GM21423 (cell line): ENCODE measurements at regions not wholly inside any gene's neighbourhood (a gene's known extent, or its start where the extent isn't known, plus 50 kb on each side); places are given as distances from the start of the nearest gene placed in this dataset.
"Not testable (repeated sequence)": the region's sequence is repeated elsewhere in the genome, so short reads cannot be mapped to it uniquely, and the experiment has no call there.

Experiments
- ATAC-seq: cut with Tn5 transposase; IDR thresholded peaks from one replicate; pipeline ENCODE4 v1.9.1; 2021; ENCODE audit warnings: mild to moderate bottlenecking, moderate library complexity; ENCODE audit not compliant: unreplicated experiment

GRCh38 chr5:162762119-162762518 is 675.3 kb upstream of the CCNG1 start:
- ATAC-seq, result no peak

DNA sequence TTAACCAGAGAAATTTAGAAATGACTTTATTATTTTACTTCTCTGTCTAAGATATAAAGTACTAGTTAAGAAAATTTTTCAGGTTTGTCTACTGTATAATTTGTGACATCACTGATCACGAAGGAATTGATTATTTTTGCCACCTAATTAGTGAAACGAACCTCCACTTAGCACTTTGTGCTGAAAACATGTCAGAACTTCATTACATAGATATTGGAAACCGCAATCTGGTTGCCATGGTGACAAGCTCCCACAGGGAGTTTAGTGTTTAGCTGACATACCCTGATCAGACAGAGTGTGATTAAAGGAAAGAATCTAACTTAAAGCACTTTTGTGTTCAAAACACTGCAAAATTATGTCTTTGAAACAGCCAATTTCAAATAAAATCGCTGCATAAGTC is 668.4 kb upstream of the CCNG1 start:
- no peak for ATAC-seq

GRCh38 chr5:162785673-162786072 is 651.7 kb upstream of the CCNG1 start:
- ATAC-seq, result no peak

GRCh38 chr5:162786234-162786633 is 651.2 kb upstream of the CCNG1 start:
- no peak for ATAC-seq

- no peak for ATAC-seq
These were observed 640.9 kb upstream of the CCNG1 start for GRCh38 chr5:162796507-162796906.

DNA sequence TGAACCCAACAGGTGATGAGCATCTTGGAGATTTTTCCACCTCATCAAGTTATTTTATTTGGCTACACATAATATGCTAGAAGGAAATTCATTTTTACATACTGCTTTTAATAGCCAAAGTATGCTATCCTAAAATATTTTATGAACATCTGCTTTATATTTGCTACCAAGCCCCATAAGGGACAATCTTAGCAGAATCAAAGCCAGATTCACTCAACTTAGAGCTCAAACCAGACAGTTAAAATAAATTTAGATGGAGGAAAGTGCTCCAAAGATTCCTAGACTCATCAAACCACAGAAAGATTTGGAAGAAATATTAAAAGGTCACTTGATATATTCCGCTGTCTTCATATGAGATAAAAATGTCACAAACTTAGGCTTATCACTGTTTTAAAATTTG is 637.1 kb upstream of the CCNG1 start:
- ATAC-seq, result no peak

GRCh38 chr5:162801235-162801634 is 636.2 kb upstream of the CCNG1 start:
- ATAC-seq, result no peak

DNA sequence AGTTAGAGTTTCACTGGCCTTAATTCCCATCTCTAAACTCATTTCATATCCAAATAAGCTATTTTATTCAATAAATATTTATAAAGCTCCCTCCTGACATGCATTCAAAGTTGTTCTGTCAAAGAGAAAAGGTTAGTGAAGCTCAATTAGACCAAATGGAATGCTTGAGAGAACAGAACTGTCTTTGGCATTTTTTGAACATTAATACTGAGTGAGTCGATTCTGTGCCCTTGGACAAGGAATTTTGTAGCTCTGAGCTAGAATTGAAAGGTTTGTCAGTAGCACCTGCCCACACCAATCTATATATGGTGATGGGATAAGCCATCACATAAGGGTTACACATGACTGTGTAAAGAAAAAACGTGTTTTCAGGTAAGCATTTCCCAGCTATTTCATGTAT is 631.2 kb upstream of the CCNG1 start:
- no peak for ATAC-seq

- ATAC-seq, result no peak
These were observed 626.3 kb upstream of the CCNG1 start for GRCh38 chr5:162811071-162811470.

DNA sequence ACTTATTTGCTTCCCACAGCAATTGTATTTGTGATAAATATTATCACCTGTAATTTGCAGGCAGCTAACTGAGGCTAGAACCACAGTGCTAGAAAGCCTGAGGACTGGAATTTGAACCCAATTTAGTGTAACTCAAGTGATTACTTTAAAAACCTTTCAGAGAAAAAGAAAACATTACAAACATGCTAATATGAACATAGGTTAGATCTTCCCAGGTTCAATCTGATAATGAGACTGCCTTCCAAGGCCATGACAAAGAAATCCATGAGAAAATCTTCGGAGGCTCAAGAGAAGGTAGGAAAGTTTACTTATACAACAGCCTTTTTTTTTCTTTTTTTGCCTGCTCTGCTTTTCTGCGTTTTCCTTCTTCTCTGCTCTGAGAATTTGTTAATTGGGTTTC is 620.6 kb upstream of the CCNG1 start:
- ATAC-seq, result no peak

- no peak for ATAC-seq
These were observed 620.0 kb upstream of the CCNG1 start for GRCh38 chr5:162817364-162817763.

GRCh38 chr5:162821664-162822063 is 615.7 kb upstream of the CCNG1 start:
- ATAC-seq, result not testable (repeated sequence)

- ATAC-seq, result peak; percentile 78
These were observed 613.0 kb upstream of the CCNG1 start for GRCh38 chr5:162824360-162824759.

DNA sequence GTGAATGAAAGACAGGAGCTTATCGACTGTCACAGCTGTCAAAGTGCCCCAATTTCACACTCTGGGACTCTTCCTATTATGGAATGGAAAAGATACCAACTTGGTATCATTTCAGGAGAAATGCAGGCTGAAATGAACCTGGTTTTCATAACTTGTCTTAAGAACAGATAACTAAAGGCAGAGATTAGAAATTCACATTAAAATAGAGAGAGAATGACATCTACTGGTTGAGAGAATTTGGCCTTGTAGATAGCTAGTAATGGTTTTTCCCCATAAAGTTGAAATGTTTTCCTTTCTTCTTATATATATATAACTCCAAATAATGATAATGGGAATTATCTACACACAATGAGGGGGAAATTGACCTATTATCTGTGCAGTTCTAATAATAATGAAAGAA is 600.2 kb upstream of the CCNG1 start:
- no peak for ATAC-seq

- ATAC-seq, result no peak
These were observed 594.7 kb upstream of the CCNG1 start for GRCh38 chr5:162842727-162843126.

GRCh38 chr5:162852134-162852533 is 585.3 kb upstream of the CCNG1 start:
- no peak for ATAC-seq

- no peak for ATAC-seq
These were observed 578.6 kb upstream of the CCNG1 start for GRCh38 chr5:162858770-162859169.

- ATAC-seq, result no peak
These were observed 566.4 kb upstream of the CCNG1 start for GRCh38 chr5:162870966-162871365.

- no peak for ATAC-seq
These were observed 554.8 kb upstream of the CCNG1 start for GRCh38 chr5:162882629-162883028.

- ATAC-seq, result no peak
These were observed 550.7 kb upstream of the CCNG1 start for GRCh38 chr5:162886717-162887116.

DNA sequence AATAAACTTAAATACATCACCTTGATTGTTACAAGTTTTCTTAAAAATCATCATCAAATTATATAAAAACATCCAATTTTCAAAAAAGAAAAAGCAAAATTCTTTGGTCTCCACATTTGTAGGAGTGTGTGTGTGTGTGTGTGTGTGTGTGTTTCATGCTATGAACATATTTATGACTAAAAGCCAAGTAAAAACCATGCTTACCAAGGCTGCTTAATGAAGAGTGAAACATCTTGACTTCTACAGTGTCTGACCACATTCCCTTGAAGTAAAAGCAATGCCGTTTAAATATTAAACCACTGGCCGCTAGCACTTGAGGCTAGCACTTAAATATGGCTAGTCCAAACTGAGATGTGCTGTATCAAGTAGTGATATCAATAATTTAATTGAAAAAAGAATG is 549.1 kb upstream of the CCNG1 start:
- no peak for ATAC-seq

- no peak for ATAC-seq
These were observed 525.5 kb upstream of the CCNG1 start for GRCh38 chr5:162911873-162912272.

- no peak for ATAC-seq
These were observed 521.0 kb upstream of the CCNG1 start for GRCh38 chr5:162916368-162916767.

- no peak for ATAC-seq
These were observed 508.3 kb upstream of the CCNG1 start for GRCh38 chr5:162929104-162929503.
